ENCODE measurements at regions not wholly inside any gene's neighbourhood (a gene's known extent, or its start where the extent isn't known, plus 50 kb on each side); places are given as distances from the start of the nearest gene placed in this dataset.

DNA sequence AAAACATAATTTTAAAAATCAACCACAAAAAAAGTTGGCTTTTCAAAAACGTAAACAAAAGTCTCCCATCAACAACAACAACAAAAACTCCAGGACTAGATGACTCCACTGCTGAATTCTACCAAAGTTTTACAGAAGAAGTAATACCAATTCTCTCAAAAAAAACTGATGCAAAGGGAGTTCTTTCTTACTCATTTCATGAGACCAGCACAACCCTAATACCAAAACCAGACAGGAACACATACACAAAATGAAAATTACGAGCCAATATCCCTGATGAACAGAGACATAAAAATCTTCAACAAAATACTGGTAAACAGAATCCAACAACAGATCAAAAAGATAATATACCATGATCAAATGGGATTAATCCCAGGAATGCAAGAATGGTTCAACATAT lies 147.3 kb downstream of the BTG1 start:
- H4K20me1 ChIP-seq (ENCODE audit: insufficient read depth, low read length), result no peaks in the 10 kb centered on the region
- TF ChIP-seq, protein P1, sequence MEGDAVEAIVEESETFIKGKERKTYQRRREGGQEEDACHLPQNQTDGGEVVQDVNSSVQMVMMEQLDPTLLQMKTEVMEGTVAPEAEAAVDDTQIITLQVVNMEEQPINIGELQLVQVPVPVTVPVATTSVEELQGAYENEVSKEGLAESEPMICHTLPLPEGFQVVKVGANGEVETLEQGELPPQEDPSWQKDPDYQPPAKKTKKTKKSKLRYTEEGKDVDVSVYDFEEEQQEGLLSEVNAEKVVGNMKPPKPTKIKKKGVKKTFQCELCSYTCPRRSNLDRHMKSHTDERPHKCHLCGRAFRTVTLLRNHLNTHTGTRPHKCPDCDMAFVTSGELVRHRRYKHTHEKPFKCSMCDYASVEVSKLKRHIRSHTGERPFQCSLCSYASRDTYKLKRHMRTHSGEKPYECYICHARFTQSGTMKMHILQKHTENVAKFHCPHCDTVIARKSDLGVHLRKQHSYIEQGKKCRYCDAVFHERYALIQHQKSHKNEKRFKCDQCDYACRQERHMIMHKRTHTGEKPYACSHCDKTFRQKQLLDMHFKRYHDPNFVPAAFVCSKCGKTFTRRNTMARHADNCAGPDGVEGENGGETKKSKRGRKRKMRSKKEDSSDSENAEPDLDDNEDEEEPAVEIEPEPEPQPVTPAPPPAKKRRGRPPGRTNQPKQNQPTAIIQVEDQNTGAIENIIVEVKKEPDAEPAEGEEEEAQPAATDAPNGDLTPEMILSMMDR (conservative IDR thresholded peaks at IDR 0.05; ENCODE audit: low read length), result no peak
- TF ChIP-seq EZH2phosphoT487 (IDR thresholded peaks at IDR 0.05; ENCODE audit: borderline replicate concordance, low read depth, low read length), result no peak
- ChIA-PET POLR2A (no interaction called here), CTCF (ENCODE audit: unreplicated experiment) (no interaction called here)
- peaks cover 8% of the 10 kb centered on the region; the same call in 1 of the 2 replicates for H3K9me3 ChIP-seq (ENCODE audit: low read length)
- H3K36me3 ChIP-seq (ENCODE audit: insufficient read depth, low read length), result no peaks in the 10 kb centered on the region; the same call in 1 of the 2 replicates
- H3K9me2 ChIP-seq (ENCODE audit: insufficient read depth, low read length), result peaks cover 3% of the 10 kb centered on the region; the same call in 1 of the 2 replicates
- H3K4me2 ChIP-seq (ENCODE audit: low read length), result no peak overlapping the region
- no peak overlapping the region for H2AFZ ChIP-seq (ENCODE audit: low read length)
- H3K79me2 ChIP-seq (ENCODE audit: insufficient read depth, low read depth, low read length), result no peaks in the 10 kb centered on the region
- DNase-seq (ENCODE audit: low spot score), result no peak
- no peak overlapping the region for H3K4me3 ChIP-seq (ENCODE audit: low read depth, low read length, poor library complexity, severe bottlenecking)
- H3K27ac ChIP-seq (ENCODE audit: low read depth, low read length, poor library complexity, severe bottlenecking), result no peak overlapping the region
- BruUV-seq (replicated peaks), result no TSS peak
- no peaks in the 10 kb centered on the region for H3K4me1 ChIP-seq (ENCODE audit: insufficient read depth, low read length, poor library complexity, severe bottlenecking)
- intact Hi-C loops (cut with micrococcal nuclease; ENCODE audit: unreplicated experiment), result no loop called here

DNA sequence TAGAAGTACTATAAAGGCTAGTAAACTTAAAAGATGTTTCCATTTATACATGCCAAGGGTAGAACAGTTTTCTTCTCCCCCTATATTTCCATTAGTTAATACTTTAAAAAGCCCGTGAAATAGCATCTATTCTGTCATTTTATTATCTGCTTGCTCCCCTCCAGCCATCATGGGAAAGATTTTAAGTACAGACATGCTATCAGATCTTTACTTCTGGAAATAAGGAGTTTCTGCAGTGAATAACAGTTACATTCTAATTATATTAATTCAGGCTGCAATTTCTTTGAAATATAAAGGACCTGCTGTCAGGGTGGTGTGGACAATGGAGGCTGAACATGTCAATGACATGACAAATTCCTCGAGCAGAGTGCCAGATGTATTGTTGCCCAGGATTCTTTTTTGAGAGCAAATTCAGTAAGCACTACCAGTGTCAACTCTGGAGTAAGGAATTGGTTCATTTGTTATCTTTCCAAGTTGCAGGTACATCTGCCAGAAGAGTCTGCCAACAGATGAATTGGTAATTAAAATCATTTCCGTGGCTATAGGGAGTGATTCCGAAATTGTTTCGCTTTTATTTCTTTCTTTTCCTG lies 151.3 kb downstream of the BTG1 start:
- Histone ChIP-seq H3K4me3 (ENCODE audit: low read depth, low read length, poor library complexity, severe bottlenecking) (no peak overlapping the region), H3K4me1 (ENCODE audit: insufficient read depth, low read length, poor library complexity, severe bottlenecking) (no peaks in the 10 kb centered on the region), H3K4me2 (ENCODE audit: low read length) (no peak overlapping the region), H3K36me3 (ENCODE audit: insufficient read depth, low read length) (no peaks in the 10 kb centered on the region; the same call in 1 of the 2 replicates), H2AFZ (ENCODE audit: low read length) (no peak overlapping the region), H4K20me1 (ENCODE audit: insufficient read depth, low read length) (no peaks in the 10 kb centered on the region), H3K79me2 (ENCODE audit: insufficient read depth, low read depth, low read length) (no peaks in the 10 kb centered on the region), H3K27ac (ENCODE audit: low read depth, low read length, poor library complexity, severe bottlenecking) (no peak overlapping the region), H3K9me3 (ENCODE audit: low read length) (peaks cover 8% of the 10 kb centered on the region; the same call in 1 of the 2 replicates), H3K9me2 (ENCODE audit: insufficient read depth, low read length) (peaks cover 3% of the 10 kb centered on the region; the same call in 1 of the 2 replicates)
- no peak for DNase-seq (ENCODE audit: low spot score)
- TF ChIP-seq EZH2phosphoT487 (IDR thresholded peaks at IDR 0.05; ENCODE audit: borderline replicate concordance, low read depth, low read length), result no peak
- TF ChIP-seq, protein P1 (conservative IDR thresholded peaks at IDR 0.05; ENCODE audit: low read length), result no peak
- ChIA-PET POLR2A (no interaction called here), CTCF (ENCODE audit: unreplicated experiment) (no interaction called here)
- intact Hi-C loops (cut with micrococcal nuclease; ENCODE audit: unreplicated experiment), result loop anchor here (5.0 kb wide), 1 partner anchor 148 kb away; no protein-coding TSS in a partner anchor
- BruUV-seq (replicated peaks), result no TSS peak

DNA sequence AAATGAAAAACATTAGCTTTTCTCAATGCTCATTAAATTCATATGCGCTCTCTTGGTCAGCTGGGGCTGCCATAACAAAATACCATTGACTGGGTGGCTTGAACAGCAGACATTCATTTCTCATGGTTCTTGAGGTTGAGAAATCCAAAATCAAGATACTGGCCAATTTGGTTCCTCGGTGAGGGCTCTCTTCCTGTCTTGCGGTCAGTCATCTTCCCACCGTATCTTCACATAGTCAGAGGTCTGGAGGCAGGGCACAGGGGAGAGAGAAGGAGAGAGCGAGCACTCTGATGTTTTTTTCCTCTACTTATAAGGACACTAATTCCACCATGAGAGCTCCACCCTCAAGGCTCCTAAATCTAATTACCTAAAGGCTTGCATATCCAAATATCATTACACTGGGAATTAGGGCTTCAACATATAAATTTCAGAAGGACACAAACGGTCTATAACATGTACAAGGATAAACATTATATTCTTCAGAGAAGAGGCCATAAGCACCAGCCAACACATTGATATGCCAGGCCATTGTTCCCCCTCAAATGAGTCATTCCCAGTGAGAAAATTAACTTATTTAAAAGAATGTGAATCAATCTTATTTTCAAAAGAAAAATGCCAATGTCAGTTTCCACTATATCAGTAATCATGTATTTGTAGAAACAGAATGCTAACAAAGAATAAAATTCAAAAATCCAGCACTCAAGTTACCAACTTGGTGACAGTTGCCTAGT lies 152.2 kb downstream of the BTG1 start:
- H3K36me3 ChIP-seq (ENCODE audit: insufficient read depth, low read length), result no peaks in the 10 kb centered on the region; the same call in 1 of the 2 replicates
- peaks cover 4% of the 10 kb centered on the region; the same call in 1 of the 2 replicates for H3K9me3 ChIP-seq (ENCODE audit: low read length)
- H2AFZ ChIP-seq (ENCODE audit: low read length), result no peak overlapping the region
- H3K9me2 ChIP-seq (ENCODE audit: insufficient read depth, low read length), result peaks cover 3% of the 10 kb centered on the region; the same call in 1 of the 2 replicates
- intact Hi-C loops (cut with micrococcal nuclease; ENCODE audit: unreplicated experiment), result loop anchor here (5.0 kb wide), 1 partner anchor 149 kb away; no protein-coding TSS in a partner anchor
- H3K79me2 ChIP-seq (ENCODE audit: insufficient read depth, low read depth, low read length), result no peaks in the 10 kb centered on the region
- BruUV-seq (replicated peaks), result no TSS peak
- H3K4me2 ChIP-seq (ENCODE audit: low read length), result no peak overlapping the region
- DNase-seq (ENCODE audit: low spot score), result no peak
- POLR2A ChIA-PET, result interaction anchor here (0.6 kb wide), 1 partner anchor 173 kb away, joined by 4 read pairs; no protein-coding TSS in a partner anchor
- CTCF ChIA-PET (ENCODE audit: unreplicated experiment), result no interaction called here
- H3K4me3 ChIP-seq (ENCODE audit: low read depth, low read length, poor library complexity, severe bottlenecking), result no peak overlapping the region
- no peaks in the 10 kb centered on the region for H4K20me1 ChIP-seq (ENCODE audit: insufficient read depth, low read length)
- no peak overlapping the region for H3K27ac ChIP-seq (ENCODE audit: low read depth, low read length, poor library complexity, severe bottlenecking)
- H3K4me1 ChIP-seq (ENCODE audit: insufficient read depth, low read length, poor library complexity, severe bottlenecking), result no peaks in the 10 kb centered on the region
- no peak for TF ChIP-seq EZH2phosphoT487 (IDR thresholded peaks at IDR 0.05; ENCODE audit: borderline replicate concordance, low read depth, low read length)
- TF ChIP-seq, protein P1 (conservative IDR thresholded peaks at IDR 0.05; ENCODE audit: low read length), result no peak
